ENCODE measurements at regions not wholly inside any gene's neighbourhood (a gene's known extent, or its start where the extent isn't known, plus 50 kb on each side); places are given as distances from the start of the nearest gene placed in this dataset.

DNA sequence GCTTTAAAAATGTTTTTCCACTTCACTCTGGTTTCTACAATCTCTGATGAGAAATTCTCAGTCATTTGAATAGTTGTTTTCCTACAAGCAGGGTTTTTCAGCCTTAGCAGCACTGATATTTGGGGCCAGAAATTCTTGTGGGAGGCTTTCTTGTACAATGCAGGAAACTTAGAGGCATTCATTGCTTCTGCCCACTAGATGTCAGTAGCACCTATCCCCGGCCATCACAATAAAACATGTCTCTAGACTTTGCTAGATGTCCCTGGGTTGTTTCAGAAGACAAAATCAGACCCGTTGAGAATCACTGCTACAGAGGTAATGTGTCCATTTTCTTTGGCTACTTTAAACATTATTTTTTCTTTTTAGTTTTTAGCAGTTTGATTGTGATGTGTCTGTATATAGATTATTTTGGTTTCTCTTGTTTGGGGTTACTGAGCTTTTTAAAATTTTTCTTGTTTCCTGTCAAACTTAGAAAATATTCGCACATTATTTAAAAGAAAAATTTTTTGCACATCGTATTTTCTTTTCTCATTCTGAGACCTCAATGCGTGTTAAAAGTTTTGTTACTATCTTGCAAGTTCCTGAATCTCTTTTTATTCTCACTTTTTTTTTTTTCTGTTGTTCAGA is 60.8 kb upstream of the CCDC179 start:
- Histone ChIP-seq H3K27me3 (ENCODE audit: control insufficient read depth, insufficient read depth, low read length) (no peaks in the 10 kb centered on the region), H3K36me3 (ENCODE audit: control insufficient read depth, insufficient read depth, low read length) (no peaks in the 10 kb centered on the region), H3K4me3 (ENCODE audit: low read depth, low read length) (no peak overlapping the region)
- peak; percentile 3 for DNase-seq (ENCODE audit: low read depth)
- TF ChIP-seq, protein P1, sequence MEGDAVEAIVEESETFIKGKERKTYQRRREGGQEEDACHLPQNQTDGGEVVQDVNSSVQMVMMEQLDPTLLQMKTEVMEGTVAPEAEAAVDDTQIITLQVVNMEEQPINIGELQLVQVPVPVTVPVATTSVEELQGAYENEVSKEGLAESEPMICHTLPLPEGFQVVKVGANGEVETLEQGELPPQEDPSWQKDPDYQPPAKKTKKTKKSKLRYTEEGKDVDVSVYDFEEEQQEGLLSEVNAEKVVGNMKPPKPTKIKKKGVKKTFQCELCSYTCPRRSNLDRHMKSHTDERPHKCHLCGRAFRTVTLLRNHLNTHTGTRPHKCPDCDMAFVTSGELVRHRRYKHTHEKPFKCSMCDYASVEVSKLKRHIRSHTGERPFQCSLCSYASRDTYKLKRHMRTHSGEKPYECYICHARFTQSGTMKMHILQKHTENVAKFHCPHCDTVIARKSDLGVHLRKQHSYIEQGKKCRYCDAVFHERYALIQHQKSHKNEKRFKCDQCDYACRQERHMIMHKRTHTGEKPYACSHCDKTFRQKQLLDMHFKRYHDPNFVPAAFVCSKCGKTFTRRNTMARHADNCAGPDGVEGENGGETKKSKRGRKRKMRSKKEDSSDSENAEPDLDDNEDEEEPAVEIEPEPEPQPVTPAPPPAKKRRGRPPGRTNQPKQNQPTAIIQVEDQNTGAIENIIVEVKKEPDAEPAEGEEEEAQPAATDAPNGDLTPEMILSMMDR (IDR thresholded peaks at IDR 0.05; ENCODE audit: insufficient read depth, low read depth, low read length) = peak; percentile 77
- ChIA-PET POLR2A (no interaction called here), CTCF (interaction anchor here (1.9 kb wide), 1 partner anchor 14 kb away, joined by 5 read pairs; no protein-coding TSS in a partner anchor)

DNA sequence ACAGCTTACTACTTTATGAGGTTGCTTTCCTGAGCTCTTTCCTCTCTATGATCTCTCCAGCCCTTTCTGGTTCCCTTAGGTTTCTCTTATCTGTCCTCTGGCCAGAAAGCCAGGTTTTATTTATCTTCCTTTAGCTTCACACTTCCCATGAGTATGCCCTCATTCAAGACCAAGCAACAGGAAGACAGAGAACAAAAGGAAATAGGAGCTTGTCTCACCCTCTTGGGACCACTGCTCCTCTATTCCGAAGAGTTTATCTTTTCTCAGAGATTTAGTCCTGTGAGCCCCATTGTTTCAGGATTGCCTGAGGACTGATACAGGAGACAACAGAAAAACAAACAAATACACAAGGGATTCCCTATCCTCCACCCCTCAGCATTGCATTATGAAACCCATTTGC is 62.4 kb upstream of the CCDC179 start:
- CTCF ChIA-PET = no interaction called here

GRCh38 chr11:22923561-22923960 is 63.3 kb upstream of the CCDC179 start:
- no peak for DNase-seq (ENCODE audit: low read depth)
- ChIA-PET POLR2A (no interaction called here), CTCF (no interaction called here)
- Histone ChIP-seq H3K27me3 (ENCODE audit: control insufficient read depth, insufficient read depth, low read length) (no peaks in the 10 kb centered on the region), H3K36me3 (ENCODE audit: control insufficient read depth, insufficient read depth, low read length) (no peaks in the 10 kb centered on the region), H3K4me3 (ENCODE audit: low read depth, low read length) (no peak overlapping the region)
- TF ChIP-seq, protein P1 (IDR thresholded peaks at IDR 0.05; ENCODE audit: insufficient read depth, low read depth, low read length) = no peak

More for the DNA sequence above, 62.4 kb upstream of the CCDC179 start:
- POLR2A ChIA-PET = no interaction called here
- no peak for DNase-seq (ENCODE audit: low read depth)
- Histone ChIP-seq H3K27me3 (ENCODE audit: control insufficient read depth, insufficient read depth, low read length) (no peaks in the 10 kb centered on the region), H3K4me3 (ENCODE audit: low read depth, low read length) (no peak overlapping the region), H3K36me3 (ENCODE audit: control insufficient read depth, insufficient read depth, low read length) (no peaks in the 10 kb centered on the region)
- TF ChIP-seq, protein P1 (IDR thresholded peaks at IDR 0.05; ENCODE audit: insufficient read depth, low read depth, low read length) = no peak

DNA sequence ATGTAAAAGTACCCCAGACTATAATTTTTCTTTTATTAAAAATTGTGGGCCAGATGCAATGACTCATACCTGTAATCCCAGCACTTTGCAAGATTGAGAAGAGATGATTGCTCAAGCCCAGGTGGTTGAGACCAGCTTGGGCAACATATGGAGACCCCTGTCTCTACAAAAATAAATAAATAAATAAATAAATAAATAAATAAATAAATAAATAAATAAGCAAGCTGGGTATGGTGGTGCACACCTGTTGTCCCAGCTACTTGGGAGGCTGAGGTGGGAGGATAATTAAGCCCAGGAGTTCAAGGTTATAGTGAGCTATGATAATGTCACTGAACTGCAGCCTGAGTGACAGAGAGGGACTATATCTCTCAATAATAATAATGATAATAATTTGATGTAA is 66.1 kb upstream of the CCDC179 start:
- ChIA-PET CTCF (no interaction called here), POLR2A (no interaction called here)
- Histone ChIP-seq H3K36me3 (ENCODE audit: control insufficient read depth, insufficient read depth, low read length) (no peaks in the 10 kb centered on the region), H3K27me3 (ENCODE audit: control insufficient read depth, insufficient read depth, low read length) (no peaks in the 10 kb centered on the region), H3K4me3 (ENCODE audit: low read depth, low read length) (no peak overlapping the region)
- TF ChIP-seq, protein P1 (IDR thresholded peaks at IDR 0.05; ENCODE audit: insufficient read depth, low read depth, low read length) = no peak
- DNase-seq (ENCODE audit: low read depth) = no peak

GRCh38 chr11:22927793-22928192 is 67.5 kb upstream of the CCDC179 start:
- DNase-seq (ENCODE audit: low read depth) = no peak
- ChIA-PET CTCF (no interaction called here), POLR2A (no interaction called here)
- TF ChIP-seq, protein P1 (IDR thresholded peaks at IDR 0.05; ENCODE audit: insufficient read depth, low read depth, low read length) = no peak
- Histone ChIP-seq H3K36me3 (ENCODE audit: control insufficient read depth, insufficient read depth, low read length) (no peaks in the 10 kb centered on the region), H3K4me3 (ENCODE audit: low read depth, low read length) (no peak overlapping the region), H3K27me3 (ENCODE audit: control insufficient read depth, insufficient read depth, low read length) (no peaks in the 10 kb centered on the region)
